ENCODE measurements at regions not wholly inside any gene's neighbourhood (a gene's known extent, or its start where the extent isn't known, plus 50 kb on each side); places are given as distances from the start of the nearest gene placed in this dataset.

DNA sequence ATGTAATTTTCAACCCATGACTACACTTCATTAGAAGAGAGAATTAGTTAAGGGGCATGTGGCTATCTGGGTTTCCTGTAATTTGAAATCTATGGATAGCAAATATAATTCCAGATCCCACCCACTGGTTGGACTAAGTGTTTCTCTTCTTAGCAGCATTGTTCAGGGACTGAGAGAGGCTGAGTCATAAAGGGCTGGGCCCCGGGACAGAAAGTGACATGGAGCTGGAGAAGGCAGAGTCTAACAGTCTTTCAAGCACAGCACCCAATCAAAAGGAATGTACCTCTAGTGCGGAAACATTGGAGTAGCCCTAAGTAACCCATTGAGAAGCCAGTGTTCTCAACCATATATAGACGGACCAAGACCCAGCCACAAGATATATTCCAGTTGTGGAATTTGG lies 363.9 kb downstream of the DHX35 start:
- TF ChIP-seq SOX15 (CRISPR knock-in tag; IDR thresholded peaks at IDR 0.05): no peak
- TF ChIP-seq, protein P1, sequence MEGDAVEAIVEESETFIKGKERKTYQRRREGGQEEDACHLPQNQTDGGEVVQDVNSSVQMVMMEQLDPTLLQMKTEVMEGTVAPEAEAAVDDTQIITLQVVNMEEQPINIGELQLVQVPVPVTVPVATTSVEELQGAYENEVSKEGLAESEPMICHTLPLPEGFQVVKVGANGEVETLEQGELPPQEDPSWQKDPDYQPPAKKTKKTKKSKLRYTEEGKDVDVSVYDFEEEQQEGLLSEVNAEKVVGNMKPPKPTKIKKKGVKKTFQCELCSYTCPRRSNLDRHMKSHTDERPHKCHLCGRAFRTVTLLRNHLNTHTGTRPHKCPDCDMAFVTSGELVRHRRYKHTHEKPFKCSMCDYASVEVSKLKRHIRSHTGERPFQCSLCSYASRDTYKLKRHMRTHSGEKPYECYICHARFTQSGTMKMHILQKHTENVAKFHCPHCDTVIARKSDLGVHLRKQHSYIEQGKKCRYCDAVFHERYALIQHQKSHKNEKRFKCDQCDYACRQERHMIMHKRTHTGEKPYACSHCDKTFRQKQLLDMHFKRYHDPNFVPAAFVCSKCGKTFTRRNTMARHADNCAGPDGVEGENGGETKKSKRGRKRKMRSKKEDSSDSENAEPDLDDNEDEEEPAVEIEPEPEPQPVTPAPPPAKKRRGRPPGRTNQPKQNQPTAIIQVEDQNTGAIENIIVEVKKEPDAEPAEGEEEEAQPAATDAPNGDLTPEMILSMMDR (IDR thresholded peaks at IDR 0.05): no peak
- TF ChIP-seq FOXK1 (CRISPR knock-in tag; IDR thresholded peaks at IDR 0.05): no peak
- TF ChIP-seq, protein P2, sequence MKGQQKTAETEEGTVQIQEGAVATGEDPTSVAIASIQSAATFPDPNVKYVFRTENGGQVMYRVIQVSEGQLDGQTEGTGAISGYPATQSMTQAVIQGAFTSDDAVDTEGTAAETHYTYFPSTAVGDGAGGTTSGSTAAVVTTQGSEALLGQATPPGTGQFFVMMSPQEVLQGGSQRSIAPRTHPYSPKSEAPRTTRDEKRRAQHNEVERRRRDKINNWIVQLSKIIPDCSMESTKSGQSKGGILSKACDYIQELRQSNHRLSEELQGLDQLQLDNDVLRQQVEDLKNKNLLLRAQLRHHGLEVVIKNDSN (CRISPR knock-in tag; IDR thresholded peaks at IDR 0.05): no peak

Data from WTC11 (cell line).